ENCODE measurements at regions not wholly inside any gene's neighbourhood (a gene's known extent, or its start where the extent isn't known, plus 50 kb on each side); places are given as distances from the start of the nearest gene placed in this dataset.
"Not testable (repeated sequence)": the region's sequence is repeated elsewhere in the genome, so short reads cannot be mapped to it uniquely, and the experiment has no call there.

DNA sequence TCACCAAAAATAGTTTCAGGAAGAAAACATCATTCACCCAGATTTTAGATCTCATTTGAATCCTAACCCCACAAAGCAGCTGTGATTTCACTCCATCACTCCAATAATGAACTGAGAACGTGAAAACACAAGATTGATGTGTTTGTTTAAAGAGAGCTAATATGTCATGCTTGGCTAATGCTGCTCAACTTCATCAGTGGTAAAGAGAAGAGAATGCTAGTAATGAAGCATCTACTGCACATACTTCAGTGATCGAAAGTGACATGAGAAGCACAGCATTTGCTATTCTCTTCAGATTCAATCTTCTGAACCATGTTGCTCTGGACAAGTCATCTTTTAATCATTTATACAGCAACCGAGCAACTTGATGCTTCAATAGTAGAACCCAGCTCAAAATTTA lies 874.7 kb downstream of the EFNA5 start:
- no peak for DNase-seq

DNA sequence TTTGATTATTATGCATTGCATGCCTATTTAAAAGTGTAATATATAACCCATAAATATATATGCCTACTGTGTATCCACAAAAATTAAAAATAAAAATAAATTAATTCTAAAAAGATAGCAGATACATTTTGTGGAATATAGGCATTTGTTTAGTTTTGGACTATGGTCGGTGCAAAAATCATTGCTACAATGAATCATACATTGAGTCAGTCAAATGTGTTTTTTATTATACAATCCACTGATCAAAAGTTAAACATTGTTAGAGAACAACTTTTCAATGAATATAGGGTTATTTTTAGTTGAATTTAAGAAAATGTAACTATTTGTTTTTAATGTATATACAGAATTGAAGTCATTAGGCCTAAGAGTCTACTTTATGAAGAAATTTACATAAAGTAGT lies 885.9 kb downstream of the EFNA5 start:
- DNase-seq = no peak

DNA sequence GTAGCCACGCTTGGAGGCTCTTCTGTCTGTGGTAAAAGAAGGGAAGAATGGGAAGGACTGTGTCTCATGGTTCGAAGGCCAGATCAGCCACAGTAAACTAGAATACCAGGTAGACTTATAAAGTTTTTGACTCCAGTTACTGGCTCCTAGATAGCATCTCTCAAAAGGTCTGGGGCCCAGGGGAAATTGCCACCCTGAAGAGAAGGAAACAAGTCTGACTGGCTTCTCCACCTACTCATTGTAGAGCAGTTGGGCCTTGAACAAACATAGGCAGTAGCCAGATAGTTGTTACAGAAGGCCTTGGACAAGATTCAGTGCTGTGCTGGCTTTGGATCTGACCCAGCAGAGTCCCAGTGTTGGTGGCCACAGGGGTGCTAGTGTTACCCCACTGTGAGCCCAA lies 890.4 kb downstream of the EFNA5 start:
- DNase-seq = no peak

DNA sequence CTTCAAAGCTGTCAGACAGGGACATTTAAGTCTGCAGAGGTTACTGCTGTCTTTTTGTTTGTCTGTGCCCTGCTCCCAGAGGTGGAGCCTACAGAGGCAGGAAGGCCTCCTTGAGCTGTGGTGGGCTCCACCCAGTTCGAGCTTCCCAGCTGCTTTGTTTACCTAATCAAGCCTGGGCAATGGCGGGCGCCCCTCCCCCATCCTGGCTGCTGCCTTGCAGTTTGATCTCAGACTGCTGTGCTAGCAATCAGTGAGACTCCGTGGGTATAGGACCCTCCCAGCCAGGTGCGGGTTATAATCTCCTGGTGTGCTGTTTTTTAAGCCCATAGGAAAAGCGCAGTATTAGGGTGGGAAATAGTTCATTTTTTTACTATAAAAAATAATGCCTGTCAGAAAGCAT lies 894.2 kb downstream of the EFNA5 start:
- not testable (repeated sequence) for DNase-seq

DNA sequence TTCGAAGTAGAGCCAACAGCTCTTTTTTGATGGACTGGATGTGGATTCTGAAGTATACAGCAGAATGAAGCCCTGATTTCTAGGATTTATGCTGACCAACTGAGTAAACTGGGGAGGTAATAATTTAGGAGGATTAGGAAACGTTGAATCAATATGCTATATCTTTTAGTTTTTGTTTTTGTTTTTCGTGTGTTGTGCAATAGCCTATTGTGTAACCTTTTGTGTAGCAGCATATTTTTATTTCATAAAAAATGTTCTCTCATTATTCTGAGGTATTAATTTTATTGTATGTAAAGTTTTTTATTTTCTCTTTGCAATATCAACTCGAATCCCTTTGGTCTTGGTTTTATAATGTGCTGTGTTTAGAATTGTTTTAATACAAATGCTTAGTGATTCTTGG lies 902.3 kb downstream of the EFNA5 start:
- DNase-seq = no peak

DNA sequence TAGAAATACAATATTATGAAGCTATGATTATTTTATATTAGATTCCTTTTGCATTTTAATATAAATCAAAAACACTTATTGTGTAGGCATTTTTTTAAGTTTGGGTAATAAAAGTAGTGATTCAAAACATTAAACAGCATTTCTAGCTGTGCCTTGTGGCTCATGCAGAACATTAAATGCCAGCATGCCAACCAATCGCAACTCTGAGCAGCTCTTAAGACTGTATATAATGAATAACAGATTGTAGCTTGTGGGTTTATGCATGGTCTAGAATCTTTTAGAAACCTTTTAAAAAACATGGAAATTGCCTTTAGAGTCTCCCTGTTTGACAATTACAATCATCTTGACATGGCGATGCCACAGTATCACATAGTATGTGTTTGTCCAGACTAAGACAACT lies 903.8 kb downstream of the EFNA5 start:
- no peak for DNase-seq

DNA sequence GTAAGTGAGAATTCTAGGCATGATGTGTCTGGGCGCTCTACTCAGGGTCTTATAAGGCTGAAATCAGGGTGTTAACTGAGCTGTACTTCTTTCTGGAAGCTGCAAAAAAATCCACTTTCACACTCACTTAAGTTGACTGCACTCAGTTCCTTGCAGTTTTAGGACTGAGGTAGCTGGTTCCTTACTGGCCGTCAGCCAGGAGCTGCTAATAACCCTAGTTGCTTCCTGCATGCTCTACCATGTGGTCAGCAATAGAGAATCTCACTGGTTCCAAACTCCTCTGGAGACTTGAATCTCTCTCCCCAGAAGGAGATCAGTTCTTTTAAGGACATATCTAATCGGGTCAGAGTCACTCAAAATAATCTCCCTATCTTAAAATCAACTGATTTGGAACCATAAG lies 911.2 kb downstream of the EFNA5 start:
- DNase-seq = no peak

DNA sequence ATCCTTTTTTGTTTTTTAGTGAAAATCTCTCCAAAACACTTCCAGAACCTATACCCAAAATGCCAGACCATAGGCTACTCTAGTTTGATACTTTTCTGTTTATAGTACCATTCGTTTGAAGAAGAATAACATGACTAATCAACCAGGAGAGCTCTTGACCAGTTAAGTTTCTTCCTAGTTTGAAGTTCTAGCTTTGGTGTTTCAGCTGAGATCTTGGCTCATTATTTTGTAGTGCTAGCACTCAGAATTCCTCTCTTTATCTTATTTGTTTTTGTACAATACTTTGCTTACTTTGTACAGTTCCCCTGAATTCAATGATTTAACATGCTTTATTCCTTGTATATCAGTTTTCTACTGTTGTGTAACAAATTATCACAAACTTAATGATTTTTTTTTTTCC lies 911.6 kb downstream of the EFNA5 start:
- no peak for DNase-seq

DNA sequence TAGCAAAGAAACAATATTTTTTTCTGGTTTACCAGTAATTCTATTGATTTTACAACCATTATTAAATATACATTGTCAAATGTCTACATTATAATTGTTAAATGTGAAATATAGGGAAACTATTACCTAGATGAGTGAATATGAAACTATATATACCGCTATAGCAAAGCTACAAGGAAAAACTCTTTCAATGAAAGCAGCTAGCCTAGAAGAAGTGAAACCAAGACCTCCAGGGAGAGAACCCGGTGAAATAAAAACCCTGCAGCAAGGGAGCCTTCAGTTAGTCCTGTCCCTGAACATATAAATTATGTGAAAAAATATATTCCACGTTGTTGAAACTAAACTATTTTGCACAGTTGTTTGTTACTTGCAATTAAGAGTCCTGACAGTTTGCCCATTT lies 913.1 kb downstream of the EFNA5 start:
- no peak for DNase-seq

DNA sequence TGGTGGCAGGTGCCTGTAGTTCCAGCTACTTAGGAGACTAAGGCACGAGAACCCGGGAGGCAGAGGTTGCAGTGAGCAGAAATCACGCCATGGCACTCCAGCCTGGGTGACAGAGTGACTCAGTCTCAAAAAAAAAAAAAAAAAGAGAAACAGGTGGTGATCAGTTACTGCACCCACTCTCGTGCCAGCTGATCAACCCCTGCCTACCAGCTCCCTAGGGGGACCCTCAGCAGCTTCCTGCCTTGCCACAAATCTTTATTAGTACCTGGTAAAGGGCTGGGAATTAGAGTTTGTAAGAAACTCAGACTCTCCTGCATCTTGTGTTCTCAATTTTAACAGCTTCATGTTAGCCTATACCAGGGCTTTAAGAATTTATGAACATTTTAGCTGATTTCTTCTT lies 914.9 kb downstream of the EFNA5 start:
- no peak for DNase-seq

DNA sequence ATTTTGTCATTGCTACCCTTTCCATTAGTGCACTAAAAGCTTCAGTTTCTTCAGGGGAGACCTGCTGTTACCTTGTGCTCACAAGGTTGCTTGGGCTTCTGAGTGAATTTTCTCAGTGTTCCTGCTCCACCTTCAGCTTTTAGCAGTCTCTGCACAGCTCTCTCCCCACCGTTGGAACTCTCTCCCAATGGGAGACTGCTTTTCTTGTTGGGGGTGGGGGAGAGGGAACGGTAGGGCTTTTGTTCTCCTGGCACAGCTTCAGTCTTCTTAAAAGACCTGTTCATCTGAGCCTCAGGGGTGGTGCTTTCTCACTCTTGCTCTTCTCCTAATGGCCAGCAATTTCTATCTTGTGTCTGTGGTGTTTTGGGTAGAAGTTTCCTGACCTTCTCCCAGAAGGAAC lies 915.7 kb downstream of the EFNA5 start:
- no peak for DNase-seq

DNA sequence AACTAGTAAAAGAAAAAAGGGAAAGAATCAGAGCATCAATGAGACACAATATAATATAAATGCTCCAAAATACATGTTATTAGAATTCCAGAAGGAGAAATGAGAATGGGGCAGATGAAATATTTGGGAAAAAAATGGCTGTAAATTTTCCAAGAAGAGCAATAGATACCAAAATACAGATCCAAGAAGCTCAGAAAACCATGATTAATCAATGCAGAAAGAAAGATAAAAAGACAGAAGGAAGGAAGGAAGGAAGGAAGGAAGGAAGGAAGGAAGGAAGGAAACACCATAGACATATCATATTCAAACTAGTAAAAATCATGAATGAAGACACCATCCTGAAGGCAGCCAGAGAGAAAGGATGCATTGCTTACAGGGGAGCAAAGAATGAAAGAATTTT lies 920.9 kb downstream of the EFNA5 start:
- no peak for DNase-seq

DNA sequence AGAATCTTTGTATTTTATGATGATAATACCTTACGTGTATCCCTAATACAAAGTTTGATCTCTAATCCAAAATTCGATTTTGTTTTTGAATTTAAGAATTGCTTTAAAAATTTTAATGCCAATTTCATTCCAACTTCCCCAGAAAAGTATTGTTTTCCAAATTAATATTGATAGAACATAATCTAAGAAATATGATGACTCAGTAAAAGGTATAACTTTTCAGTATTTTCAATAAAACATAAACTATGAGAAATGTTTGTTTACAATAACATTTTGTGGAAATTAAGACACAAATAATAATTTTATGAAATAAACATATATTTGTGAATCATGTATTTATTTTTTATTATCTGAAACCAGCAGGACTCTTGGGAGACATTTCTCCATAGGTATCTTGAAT lies 931.6 kb downstream of the EFNA5 start:
- no peak for DNase-seq

DNA sequence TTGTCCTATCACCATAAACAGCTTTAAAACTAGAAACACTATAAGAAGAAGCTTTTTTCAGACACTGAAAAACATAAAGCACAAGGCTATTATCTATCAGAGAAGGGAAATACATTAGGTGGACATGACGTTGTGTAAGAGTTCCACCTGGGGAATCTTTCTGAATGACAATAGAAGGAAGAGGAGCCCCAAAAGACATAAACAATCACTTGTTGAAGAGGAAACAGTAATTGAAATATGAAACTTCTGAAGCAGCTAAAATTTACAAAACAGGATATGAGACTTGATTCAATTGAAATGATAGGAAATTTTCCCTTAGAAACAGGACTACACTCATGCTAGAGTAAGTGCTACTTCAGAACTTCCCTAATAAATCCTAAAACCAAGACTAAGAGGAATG lies 933.6 kb downstream of the EFNA5 start:
- DNase-seq = no peak

DNA sequence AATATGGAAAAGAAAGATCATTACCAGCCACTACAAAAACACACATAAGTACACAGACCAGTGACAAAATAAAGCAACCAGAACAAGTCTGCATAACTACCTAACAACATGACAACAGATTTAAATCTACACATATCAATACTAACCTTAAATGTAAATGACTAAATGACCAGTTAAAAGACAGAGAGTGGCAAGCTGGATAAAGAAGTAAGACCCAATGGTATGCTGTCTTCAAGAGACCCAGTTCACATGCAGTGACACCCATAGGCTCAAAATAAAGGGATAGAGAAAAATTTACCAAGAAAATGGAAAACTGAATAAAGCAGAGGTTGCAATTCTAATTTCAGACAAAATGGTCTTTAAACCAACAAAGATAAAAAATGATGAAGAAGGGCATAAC lies 938.1 kb downstream of the EFNA5 start:
- no peak for DNase-seq

DNA sequence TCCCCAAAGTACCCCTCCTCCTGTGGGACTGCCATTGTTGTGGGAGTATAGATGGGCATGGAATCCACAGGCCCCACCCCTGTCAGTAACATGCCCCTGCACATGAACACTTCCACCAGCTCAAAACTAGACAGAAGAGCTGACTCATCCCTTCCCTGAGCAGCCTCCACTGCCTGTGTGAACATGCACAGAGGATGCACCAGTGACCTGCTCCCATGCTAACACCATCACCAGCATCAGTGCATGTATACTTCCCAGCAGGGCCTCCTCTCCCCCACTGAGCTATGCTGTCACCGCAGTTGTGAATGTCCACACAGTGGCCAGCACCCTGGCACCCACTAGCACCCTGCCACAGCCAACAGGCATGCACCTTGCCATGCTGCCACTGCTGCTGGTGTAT lies 939.8 kb downstream of the EFNA5 start:
- no peak for DNase-seq

DNA sequence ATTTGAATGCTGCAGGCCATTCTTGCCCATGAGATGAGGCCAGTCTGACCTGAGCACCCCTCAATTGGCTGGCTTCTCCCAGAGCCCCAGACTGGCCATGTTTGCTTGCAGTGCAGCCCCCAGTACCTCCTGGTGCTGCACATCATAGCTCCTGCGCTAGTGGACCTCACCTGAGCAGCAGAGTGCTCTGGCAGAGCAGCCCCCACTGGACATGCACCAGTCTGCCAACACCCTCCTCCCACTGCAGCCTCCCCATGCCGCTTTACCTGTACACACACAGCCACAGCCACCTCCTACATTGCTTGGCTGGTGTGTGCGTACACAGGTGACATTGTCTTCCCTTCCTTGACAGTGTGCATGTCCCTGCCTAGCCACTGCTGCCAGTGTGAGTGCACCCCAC lies 940.2 kb downstream of the EFNA5 start:
- no peak for DNase-seq

DNA sequence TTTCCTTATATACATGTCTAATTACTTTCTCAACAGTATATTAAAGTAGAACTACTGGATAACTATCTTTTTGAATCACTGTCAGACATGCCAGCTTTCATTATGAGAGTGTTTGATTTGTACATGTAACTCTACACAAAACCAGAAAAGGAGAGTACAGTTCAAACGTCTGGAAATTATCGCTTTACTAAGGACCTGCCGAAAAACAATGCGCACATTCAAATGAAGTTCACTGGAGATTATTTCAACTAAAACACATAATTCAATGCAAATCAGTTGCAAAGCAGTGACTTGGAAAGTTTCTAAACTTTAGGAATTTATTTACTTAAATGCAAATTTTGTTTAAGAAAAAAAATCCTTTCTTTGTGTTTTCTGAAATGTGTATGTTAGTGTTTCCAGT lies 942.5 kb downstream of the EFNA5 start:
- DNase-seq = no peak

DNA sequence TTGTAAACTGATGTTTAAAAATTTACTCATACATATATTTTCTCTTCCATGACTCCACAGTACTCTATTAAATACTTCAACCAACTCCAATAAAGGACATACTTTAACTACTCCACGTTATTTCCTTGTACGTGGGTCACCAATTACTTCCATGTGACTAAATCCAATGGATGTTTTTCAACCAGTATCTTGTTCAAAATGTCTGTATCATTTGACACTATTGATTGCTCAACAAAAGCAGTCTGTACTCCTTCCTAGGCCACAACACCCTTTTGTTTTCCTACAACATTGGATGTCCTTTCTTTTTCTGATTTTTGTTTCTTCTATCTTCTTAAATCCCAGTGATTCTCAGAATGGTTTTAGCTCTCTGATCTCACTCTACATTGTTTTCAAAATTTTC lies 943.7 kb downstream of the EFNA5 start:
- no peak for DNase-seq

DNA sequence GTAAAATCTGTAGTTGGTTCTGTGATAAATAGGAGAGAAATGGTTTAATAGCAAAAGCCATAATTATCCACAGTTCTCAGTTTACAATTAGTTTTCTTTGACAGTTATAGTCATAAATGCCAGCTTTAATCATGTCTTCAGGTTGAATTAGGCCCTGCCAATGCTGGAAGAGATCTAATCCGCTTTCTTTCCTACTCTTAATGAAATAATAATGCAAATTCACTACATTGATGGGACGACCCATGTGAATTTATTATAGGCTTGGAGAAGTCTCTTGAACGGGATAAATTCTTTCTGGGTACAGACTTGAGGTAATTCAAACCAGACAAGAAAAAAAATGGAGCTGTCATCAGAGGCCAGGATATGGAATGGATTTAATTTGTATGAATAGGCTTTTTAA lies 950.4 kb downstream of the EFNA5 start:
- DNase-seq = no peak

DNA sequence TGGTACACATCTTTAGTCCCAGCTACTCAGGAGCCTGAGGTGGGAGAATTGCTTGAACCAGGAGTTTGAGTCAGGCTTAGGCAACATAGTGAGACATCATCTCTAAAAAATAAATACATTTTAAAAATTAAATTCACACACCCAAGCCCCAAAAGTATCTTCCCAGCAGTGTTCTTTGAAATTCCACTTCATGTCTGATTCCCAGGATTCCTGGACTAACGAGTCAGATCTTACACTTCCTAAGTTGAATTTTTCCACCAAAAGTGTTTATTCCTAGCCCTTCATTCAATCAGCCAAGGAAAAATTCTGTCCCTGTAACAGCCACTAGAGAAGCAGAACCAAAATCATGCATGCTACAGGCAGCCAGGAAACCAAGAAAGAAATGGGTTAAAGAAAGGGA lies 970.9 kb downstream of the EFNA5 start:
- DNase-seq = no peak

DNA sequence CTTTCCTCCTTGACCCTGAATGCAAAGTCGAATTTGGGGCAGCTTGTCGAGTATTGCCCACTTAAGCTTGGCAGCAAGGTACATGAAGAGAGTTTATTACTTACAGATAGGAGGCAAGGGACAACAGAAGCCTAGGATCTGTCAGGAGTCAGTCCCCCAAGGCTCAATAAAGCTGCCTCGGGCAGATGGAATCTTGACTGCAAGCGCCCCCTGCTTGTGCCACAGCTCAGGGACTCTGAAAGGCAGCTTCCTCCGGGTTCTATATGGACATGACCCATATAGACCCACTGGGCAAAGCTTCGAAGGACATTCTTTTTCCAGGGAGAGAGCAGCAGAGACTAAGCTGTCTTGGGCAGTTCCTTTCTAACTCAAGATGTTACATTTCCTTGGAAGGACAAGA lies 971.5 kb downstream of the EFNA5 start:
- no peak for DNase-seq

DNA sequence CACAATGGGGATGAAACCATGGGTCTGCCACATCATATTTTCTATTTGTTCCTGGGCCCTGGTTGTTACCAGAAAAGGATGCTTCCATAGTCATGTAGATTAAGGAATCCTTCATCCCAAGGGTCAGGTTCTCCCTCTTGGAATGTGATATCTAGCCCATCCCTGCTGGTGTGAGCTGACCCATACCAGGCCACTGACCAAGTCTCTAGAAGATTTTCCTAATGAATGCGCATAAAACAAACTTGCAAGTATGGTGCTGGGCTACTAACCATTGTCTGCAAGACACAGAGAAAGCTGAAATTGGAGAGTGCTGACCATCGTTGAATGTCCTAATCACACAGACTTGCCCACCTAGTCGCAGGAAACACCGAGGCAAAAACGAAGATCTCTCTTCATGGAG lies 972.6 kb downstream of the EFNA5 start:
- no peak for DNase-seq

DNA sequence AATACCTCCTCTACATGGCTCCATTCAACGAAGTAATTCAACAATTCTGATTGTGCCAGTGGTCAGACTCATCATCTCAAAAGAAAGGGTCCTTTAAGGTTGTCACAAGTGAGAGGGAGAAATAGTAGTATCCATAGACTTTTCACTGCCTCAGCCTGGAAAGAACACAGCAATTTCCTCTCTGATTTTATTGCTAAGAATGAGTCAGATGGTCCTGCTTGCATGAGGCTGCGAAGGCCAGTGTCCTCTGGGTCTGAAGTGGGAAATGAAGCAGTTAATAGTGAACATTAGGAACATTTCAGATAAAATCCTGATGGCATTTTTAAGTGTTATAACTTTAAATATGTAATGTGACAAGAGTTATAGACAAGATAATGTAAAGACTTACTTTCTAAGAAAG lies 979.0 kb downstream of the EFNA5 start:
- DNase-seq = no peak

DNA sequence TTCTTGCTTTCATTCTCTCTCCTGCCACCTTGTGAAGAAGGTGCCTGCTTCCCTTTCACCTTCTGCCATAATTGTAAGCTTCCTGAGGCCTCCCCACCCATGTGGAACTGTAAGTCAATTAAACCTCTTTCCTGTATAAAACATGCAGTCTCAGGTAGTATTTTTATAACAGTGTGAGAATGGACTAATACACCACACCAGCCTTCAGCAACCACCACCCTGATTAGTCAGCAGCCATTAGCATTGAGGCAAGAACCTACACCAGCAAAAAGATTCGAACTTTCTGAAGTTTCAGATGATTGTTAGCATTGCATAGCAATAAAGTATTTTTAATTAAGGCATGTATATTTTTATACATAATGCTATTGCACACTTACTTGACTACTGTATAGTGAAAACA lies 980.2 kb downstream of the EFNA5 start:
- no peak for DNase-seq

DNA sequence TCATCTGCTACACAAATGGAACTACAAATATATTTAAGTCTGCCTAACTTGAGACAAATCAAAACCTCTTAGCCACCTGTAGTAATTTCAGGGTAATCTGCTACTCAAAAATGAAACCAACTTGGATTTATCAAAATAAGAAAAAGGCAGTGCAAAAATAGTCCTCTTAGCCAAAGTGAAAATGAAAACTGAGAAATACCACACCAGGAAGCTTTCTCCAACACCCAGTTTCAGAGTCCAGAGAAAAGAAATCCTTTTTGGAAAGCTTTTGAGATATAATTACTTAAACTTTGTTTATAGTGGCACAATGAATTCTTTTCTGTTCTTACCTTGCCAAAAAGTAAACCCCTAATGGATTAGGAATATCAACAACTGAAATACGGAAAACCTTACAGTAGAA lies 990.4 kb downstream of the EFNA5 start:
- no peak for DNase-seq

Data from right kidney (tissue), 1 donor.